Activated CD4-positive, alpha-beta T cell treated with anti-CD3 and anti-CD28 coated beads, Interleukin-2, amount 50 U/mL, for 4 hours (primary cell): ENCODE measurements at regions not wholly inside any gene's neighbourhood (a gene's known extent, or its start where the extent isn't known, plus 50 kb on each side); places are given as distances from the start of the nearest gene placed in this dataset.

Experiments used
- DNase-seq, 2 experiments: peaks; one replicate each; pipeline ENCODE4 v3.0.0-alpha.2; 2020

GRCh38 chr15:45743426-45744235 is 108.8 kb downstream of the SQOR start:
- DNase-seq: no peak

- DNase-seq: no peak
Measured at GRCh38 chr15:45744236-45744589, 109.4 kb downstream of the SQOR start.

GRCh38 chr15:45747426-45747825 is 112.6 kb downstream of the SQOR start:
- DNase-seq: no peak

- DNase-seq: no peak
Measured at GRCh38 chr15:45751629-45752028, 116.8 kb downstream of the SQOR start.

GRCh38 chr15:45759936-45760335 is 125.1 kb downstream of the SQOR start:
- no peak for DNase-seq

- DNase-seq: no peak
Measured at GRCh38 chr15:45762726-45763125, 127.9 kb downstream of the SQOR start.

GRCh38 chr15:45763170-45763869 is 128.5 kb downstream of the SQOR start:
- no peak for DNase-seq

- no peak for DNase-seq
Measured at GRCh38 chr15:45773149-45773548, 138.3 kb downstream of the SQOR start.

- no peak for DNase-seq
Measured at GRCh38 chr15:45776772-45777171, 141.9 kb downstream of the SQOR start.

- DNase-seq: no peak
Measured at GRCh38 chr15:45777781-45778180, 143.0 kb downstream of the SQOR start.

- no peak for DNase-seq
Measured at GRCh38 chr15:45780352-45780751, 145.5 kb downstream of the SQOR start.

- DNase-seq: no peak
Measured at GRCh38 chr15:45784656-45785055, 149.8 kb downstream of the SQOR start.

- DNase-seq: no peak
Measured at GRCh38 chr15:45785897-45786296, 151.1 kb downstream of the SQOR start.

- no peak for DNase-seq
Measured at GRCh38 chr15:45790325-45790943, 155.6 kb downstream of the SQOR start.

- DNase-seq: no peak
Measured at GRCh38 chr15:45794304-45794703, 159.5 kb downstream of the SQOR start.

- no peak for DNase-seq
Measured at GRCh38 chr15:45794712-45795439, 160.0 kb downstream of the SQOR start.

- no peak for DNase-seq
Measured at GRCh38 chr15:45795440-45796069, 160.7 kb downstream of the SQOR start.

- no peak for DNase-seq
Measured at GRCh38 chr15:45796433-45796832, 161.6 kb downstream of the SQOR start.

GRCh38 chr15:45799508-45799907 is 164.7 kb downstream of the SQOR start:
- no peak for DNase-seq

- DNase-seq: no peak
Measured at GRCh38 chr15:45801543-45801942, 166.7 kb downstream of the SQOR start.

GRCh38 chr15:45802140-45802539 is 167.3 kb downstream of the SQOR start:
- no peak for DNase-seq

GRCh38 chr15:45804028-45804427 is 169.2 kb downstream of the SQOR start:
- DNase-seq: no peak

GRCh38 chr15:45810201-45810600 is 175.4 kb downstream of the SQOR start:
- DNase-seq: no peak
